ENCODE measurements at regions not wholly inside any gene's neighbourhood (a gene's known extent, or its start where the extent isn't known, plus 50 kb on each side); places are given as distances from the start of the nearest gene placed in this dataset.

- TF ChIP-seq POLR2A (IDR thresholded peaks at IDR 0.05) (no peak), CTCF (IDR thresholded peaks at IDR 0.05) (no peak)
Observed at GRCh38 chr18:76246590-76246989, 248.5 kb downstream of the ZNF516 start.

All from adrenal gland (tissue), 5 donors.